ENCODE measurements at regions not wholly inside any gene's neighbourhood (a gene's known extent, or its start where the extent isn't known, plus 50 kb on each side); places are given as distances from the start of the nearest gene placed in this dataset.

DNA sequence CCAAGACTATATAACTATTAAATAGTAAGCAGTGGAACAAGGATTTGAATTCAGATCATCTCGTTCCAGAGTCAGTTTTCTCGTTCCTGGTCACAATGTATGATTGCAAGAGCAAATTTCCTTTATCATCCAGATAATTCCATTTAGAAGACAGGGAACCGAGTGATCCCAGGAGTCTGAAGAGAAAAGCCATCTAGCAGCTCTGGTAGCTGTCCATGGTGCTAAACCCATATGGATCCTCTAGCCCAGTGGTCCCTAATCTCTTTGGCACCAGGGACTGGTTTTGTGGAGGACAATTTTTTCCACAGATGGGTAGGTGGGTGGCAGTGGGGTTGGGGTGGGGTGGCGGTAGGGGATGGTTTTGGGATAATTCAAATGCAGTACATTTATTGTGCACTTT, 229.4 kb downstream of the PTPRU start:
- peaks cover 0 to 25% of the 10 kb centered on the region in 2 donors for H3K27me3 ChIP-seq
- peaks cover 0 to 13% (median 5%) of the 10 kb centered on the region in 3 donors for H3K9me3 ChIP-seq
- H3K27ac ChIP-seq, result no peak overlapping the region
- H3K36me3 ChIP-seq, result no peaks in the 10 kb centered on the region
- intact Hi-C loops (cut with DNase I; ENCODE audit: low total_unique reads), result no loop called here
- TF ChIP-seq, protein P1, sequence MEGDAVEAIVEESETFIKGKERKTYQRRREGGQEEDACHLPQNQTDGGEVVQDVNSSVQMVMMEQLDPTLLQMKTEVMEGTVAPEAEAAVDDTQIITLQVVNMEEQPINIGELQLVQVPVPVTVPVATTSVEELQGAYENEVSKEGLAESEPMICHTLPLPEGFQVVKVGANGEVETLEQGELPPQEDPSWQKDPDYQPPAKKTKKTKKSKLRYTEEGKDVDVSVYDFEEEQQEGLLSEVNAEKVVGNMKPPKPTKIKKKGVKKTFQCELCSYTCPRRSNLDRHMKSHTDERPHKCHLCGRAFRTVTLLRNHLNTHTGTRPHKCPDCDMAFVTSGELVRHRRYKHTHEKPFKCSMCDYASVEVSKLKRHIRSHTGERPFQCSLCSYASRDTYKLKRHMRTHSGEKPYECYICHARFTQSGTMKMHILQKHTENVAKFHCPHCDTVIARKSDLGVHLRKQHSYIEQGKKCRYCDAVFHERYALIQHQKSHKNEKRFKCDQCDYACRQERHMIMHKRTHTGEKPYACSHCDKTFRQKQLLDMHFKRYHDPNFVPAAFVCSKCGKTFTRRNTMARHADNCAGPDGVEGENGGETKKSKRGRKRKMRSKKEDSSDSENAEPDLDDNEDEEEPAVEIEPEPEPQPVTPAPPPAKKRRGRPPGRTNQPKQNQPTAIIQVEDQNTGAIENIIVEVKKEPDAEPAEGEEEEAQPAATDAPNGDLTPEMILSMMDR (IDR thresholded peaks at IDR 0.05), result no peak
- DNase-seq, result no peak
- H3K4me1 ChIP-seq, result no peaks in the 10 kb centered on the region
- H3K4me3 ChIP-seq, result no peak overlapping the region

DNA sequence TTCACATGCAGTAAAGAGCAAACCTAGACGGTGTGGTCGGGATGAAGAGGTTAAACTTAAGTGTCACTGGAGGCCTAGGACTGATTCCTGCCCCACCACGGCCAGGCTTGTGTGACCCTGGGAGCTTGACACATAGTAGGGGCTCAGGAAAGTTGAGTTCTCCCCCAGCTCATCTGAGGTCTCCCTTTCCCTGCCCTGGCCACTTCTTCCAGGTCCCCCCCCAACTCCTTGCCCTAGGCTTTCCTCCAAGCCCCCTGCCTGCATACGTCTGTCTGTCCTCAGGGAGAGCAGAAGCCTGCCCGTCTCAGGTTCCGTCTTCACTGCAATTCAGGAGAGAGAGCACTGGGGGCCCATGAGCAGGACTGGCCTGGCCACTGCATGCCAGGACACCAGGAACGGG, 225.8 kb downstream of the PTPRU start:
- Histone ChIP-seq H3K36me3 (no peaks in the 10 kb centered on the region), H3K9me3 (peaks cover 0 to 13% (median 5%) of the 10 kb centered on the region in 3 donors), H3K27me3 (peaks cover 0 to 37% of the 10 kb centered on the region in 2 donors), H3K4me1 (no peaks in the 10 kb centered on the region), H3K27ac (no peak overlapping the region), H3K4me3 (no peak overlapping the region)
- peak in 1 of 2 donors; percentile 28 for DNase-seq
- intact Hi-C loops (cut with DNase I; ENCODE audit: low total_unique reads), result no loop called here
- TF ChIP-seq, protein P1 (IDR thresholded peaks at IDR 0.05), result no peak

DNA sequence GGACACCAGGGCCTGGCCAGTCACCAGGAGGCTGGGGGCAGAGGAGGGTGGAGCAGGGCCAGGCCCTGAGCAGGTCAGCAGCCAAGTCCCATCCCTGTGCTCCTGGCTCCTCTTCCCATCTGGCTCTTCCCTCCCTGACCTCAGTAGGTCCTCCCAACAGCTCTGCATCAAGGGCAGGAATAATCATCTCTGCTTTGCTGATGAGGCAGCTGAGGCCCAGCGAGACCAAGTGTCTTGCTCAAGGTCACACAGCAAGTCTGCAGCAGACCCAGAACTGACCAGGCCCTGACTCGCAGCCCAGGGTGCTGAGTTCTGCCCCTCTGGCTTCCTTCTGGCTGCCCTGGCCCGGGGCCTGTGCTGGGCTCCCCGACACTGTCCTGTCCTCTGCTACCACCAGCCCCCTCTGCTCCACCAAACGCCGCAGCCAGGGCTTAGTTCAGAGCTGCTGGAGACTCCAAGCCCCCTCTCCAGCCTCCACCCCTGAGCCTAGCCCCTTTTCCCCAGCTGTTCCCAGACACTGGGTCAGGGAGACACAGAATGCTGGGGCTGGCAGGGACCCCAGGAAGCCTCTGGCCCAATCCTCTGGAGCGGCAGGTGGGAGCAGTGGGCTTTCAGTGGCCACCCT, 224.9 kb downstream of the PTPRU start:
- intact Hi-C loops (cut with DNase I; ENCODE audit: low total_unique reads), result no loop called here
- H3K27ac ChIP-seq, result no peak overlapping the region
- H3K9me3 ChIP-seq, result peaks cover 0 to 13% (median 5%) of the 10 kb centered on the region in 3 donors
- TF ChIP-seq, protein P1 (IDR thresholded peaks at IDR 0.05), result no peak
- no peaks in the 10 kb centered on the region for H3K36me3 ChIP-seq
- no peak overlapping the region for H3K4me3 ChIP-seq
- peak; percentile 7 to 56 for DNase-seq
- H3K4me1 ChIP-seq, result no peaks in the 10 kb centered on the region
- H3K27me3 ChIP-seq, result peaks cover 0 to 41% of the 10 kb centered on the region in 2 donors

DNA sequence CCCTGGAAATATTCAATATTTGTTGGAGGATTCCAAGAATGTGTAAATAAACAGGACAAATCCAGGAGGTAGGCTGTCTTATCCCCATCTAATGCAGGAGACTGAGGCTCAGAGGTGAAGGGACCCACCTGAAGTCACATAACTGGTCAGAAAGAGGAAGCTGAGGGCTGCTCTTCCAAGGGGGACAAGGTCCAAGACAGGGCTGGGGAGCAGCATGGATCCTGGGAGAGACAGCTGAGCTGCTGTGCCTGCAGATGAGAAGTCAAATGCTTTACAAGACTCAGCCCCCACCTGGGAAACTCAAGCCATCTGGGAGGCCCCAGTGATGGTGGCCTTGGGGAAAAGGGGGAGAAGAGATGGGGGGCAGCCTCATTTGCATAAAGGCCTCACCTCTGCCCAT, 224.4 kb downstream of the PTPRU start:
- Histone ChIP-seq H3K36me3 (no peaks in the 10 kb centered on the region), H3K4me1 (no peaks in the 10 kb centered on the region), H3K9me3 (peaks cover 0 to 10% (median 5%) of the 10 kb centered on the region in 3 donors), H3K4me3 (no peak overlapping the region), H3K27ac (no peak overlapping the region), H3K27me3 (peaks cover 0 to 46% of the 10 kb centered on the region in 2 donors)
- peak in 1 of 2 donors; percentile 41 for DNase-seq
- TF ChIP-seq, protein P1 (IDR thresholded peaks at IDR 0.05), result no peak
- intact Hi-C loops (cut with DNase I; ENCODE audit: low total_unique reads), result no loop called here

DNA sequence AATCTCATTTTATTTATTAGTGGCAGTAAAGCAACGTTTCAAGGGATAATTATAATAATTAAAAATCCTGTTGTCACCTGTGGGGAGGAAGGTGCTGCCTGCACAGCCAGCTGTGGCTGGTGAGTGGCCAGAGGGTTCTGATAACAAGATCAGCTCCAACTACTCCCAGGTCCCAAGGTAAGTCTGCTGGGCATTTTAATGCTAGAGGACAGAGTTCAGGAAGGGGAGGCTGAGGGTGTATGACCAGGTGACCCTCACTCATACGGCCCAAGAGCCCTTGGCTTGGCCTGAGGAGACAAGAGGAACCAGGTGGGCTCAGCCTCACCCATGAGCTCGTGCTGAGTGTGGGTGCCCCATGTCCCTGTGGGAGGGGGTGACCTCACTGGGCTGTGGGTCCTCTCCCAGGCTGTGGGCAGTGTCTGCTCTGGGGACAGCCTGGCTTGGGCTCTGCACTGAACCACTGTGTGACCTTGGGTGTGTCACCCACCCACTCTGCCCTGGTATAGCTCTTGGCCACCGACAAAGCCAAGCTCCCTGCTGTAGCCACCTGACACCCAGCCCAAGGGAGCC, 223.8 kb downstream of the PTPRU start:
- Histone ChIP-seq H3K36me3 (no peaks in the 10 kb centered on the region), H3K27me3 (peaks cover 0 to 52% of the 10 kb centered on the region in 2 donors), H3K4me3 (no peak overlapping the region), H3K4me1 (no peaks in the 10 kb centered on the region), H3K9me3 (peaks cover 0 to 8% (median 5%) of the 10 kb centered on the region in 3 donors), H3K27ac (no peak overlapping the region)
- peak; percentile 9 to 42 for DNase-seq
- TF ChIP-seq, protein P1 (IDR thresholded peaks at IDR 0.05), result no peak
- intact Hi-C loops (cut with DNase I; ENCODE audit: low total_unique reads), result no loop called here

Measured in tibial artery (tissue), 4 donors.